GM18868 (cell line): ENCODE measurements at regions not wholly inside any gene's neighbourhood (a gene's known extent, or its start where the extent isn't known, plus 50 kb on each side); places are given as distances from the start of the nearest gene placed in this dataset.

Source experiments
- ATAC-seq: cut with Tn5 transposase; IDR thresholded peaks from one replicate; pipeline ENCODE4 v1.9.1; 2021; ENCODE audit warnings: mild to moderate bottlenecking, moderate library complexity; ENCODE audit not compliant: unreplicated experiment

GRCh38 chr4:125140966-125141495, 173.7 kb upstream of the FAT4 start:
- ATAC-seq = no peak

GRCh38 chr4:125135652-125136051, 179.1 kb upstream of the FAT4 start:
- ATAC-seq = no peak

- ATAC-seq = no peak
Observed at GRCh38 chr4:125132729-125133128, 182.0 kb upstream of the FAT4 start.

GRCh38 chr4:125131891-125132680, 182.7 kb upstream of the FAT4 start:
- ATAC-seq = no peak

GRCh38 chr4:125125276-125125675, 189.5 kb upstream of the FAT4 start:
- no peak for ATAC-seq

GRCh38 chr4:125123570-125124109, 191.1 kb upstream of the FAT4 start:
- no peak for ATAC-seq

GRCh38 chr4:125121581-125121980, 193.2 kb upstream of the FAT4 start:
- no peak for ATAC-seq

GRCh38 chr4:125116431-125116830, 198.3 kb upstream of the FAT4 start:
- no peak for ATAC-seq

GRCh38 chr4:125115941-125116340, 198.8 kb upstream of the FAT4 start:
- no peak for ATAC-seq

- ATAC-seq = no peak
Observed at GRCh38 chr4:125115476-125115875, 199.3 kb upstream of the FAT4 start.

- ATAC-seq = no peak
Observed at GRCh38 chr4:125112536-125112935, 202.2 kb upstream of the FAT4 start.

GRCh38 chr4:125111323-125111722, 203.4 kb upstream of the FAT4 start:
- no peak for ATAC-seq

GRCh38 chr4:125105561-125105960, 209.2 kb upstream of the FAT4 start:
- ATAC-seq = no peak

GRCh38 chr4:125104616-125105015, 210.1 kb upstream of the FAT4 start:
- no peak for ATAC-seq

- no peak for ATAC-seq
Observed at GRCh38 chr4:125101719-125102118, 213.0 kb upstream of the FAT4 start.

- no peak for ATAC-seq
Observed at GRCh38 chr4:125097729-125098128, 217.0 kb upstream of the FAT4 start.

GRCh38 chr4:125096662-125097061, 218.1 kb upstream of the FAT4 start:
- no peak for ATAC-seq

GRCh38 chr4:125091541-125091940, 223.2 kb upstream of the FAT4 start:
- no peak for ATAC-seq

GRCh38 chr4:125091101-125091500, 223.7 kb upstream of the FAT4 start:
- no peak for ATAC-seq

- no peak for ATAC-seq
Observed at GRCh38 chr4:125084608-125085007, 230.1 kb upstream of the FAT4 start.

- no peak for ATAC-seq
Observed at GRCh38 chr4:125082729-125083417, 231.9 kb upstream of the FAT4 start.

GRCh38 chr4:125072269-125072668, 242.5 kb upstream of the FAT4 start:
- ATAC-seq = no peak
